Mesenchymal stem cell (in vitro differentiated cells and primary cell): ENCODE measurements at regions not wholly inside any gene's neighbourhood (a gene's known extent, or its start where the extent isn't known, plus 50 kb on each side); places are given as distances from the start of the nearest gene placed in this dataset.
"Not testable (repeated sequence)": the region's sequence is repeated elsewhere in the genome, so short reads cannot be mapped to it uniquely, and the experiment has no call there.

Experiments used
- DNase-seq: peaks from one replicate; pipeline ENCODE4 v3.0.0-alpha.2; 2013
- H2AFZ ChIP-seq: one replicate; pipeline ENCODE4 v1.6.1; 2013; ENCODE audit warnings: low read depth, mild to moderate bottlenecking, control low read depth, inconsistent platforms, low read length, moderate library complexity
- H2AK5ac ChIP-seq: 2 replicates; pipeline ENCODE4 v1.6.1; 2013; ENCODE audit warnings: low read length, moderate library complexity, mild to moderate bottlenecking, inconsistent platforms; ENCODE audit not compliant: severe bottlenecking
- H2BK120ac ChIP-seq: one replicate; pipeline ENCODE4 v1.6.1; 2013; ENCODE audit warnings: low read depth, mild to moderate bottlenecking, inconsistent platforms, low read length, moderate library complexity
- H2BK12ac ChIP-seq, 2 experiments: one replicate each; pipeline ENCODE4 v1.6.1; 2013; ENCODE audit warnings: inconsistent platforms in 2 of 2, low read length in 2 of 2, mild to moderate bottlenecking in 2 of 2, moderate library complexity in 2 of 2, control low read depth in 1 of 2
- H2BK15ac ChIP-seq: one replicate; pipeline ENCODE4 v1.6.1; 2013; ENCODE audit warnings: mild to moderate bottlenecking, low read depth, inconsistent platforms; ENCODE audit not compliant: poor library complexity, severe bottlenecking
- H2BK5ac ChIP-seq: 2 replicates; pipeline ENCODE4 v1.6.1; 2013; ENCODE audit warnings: low read depth, mild to moderate bottlenecking, low read length, control low read depth, inconsistent platforms; ENCODE audit not compliant: poor library complexity, severe bottlenecking
- H3K14ac ChIP-seq, 2 experiments: one replicate each; pipeline ENCODE4 v1.6.1; 2013; ENCODE audit warnings: inconsistent platforms in 2 of 2, low read length in 2 of 2, control low read depth in 1 of 2, mild to moderate bottlenecking in 1 of 2, moderate library complexity in 1 of 2
- H3K18ac ChIP-seq, 2 experiments: one replicate each; pipeline ENCODE4 v1.6.1; 2013; ENCODE audit warnings: inconsistent platforms in 2 of 2, low read length in 2 of 2, control low read depth in 1 of 2, low read depth in 1 of 2, mild to moderate bottlenecking in 1 of 2
- H3K23ac ChIP-seq, 2 experiments: one replicate each; pipeline ENCODE4 v1.6.1; 2013; ENCODE audit warnings: inconsistent platforms in 2 of 2, low read length in 2 of 2, mild to moderate bottlenecking in 2 of 2, moderate library complexity in 2 of 2, control low read depth in 1 of 2
- H3K27ac ChIP-seq: 2 replicates; pipeline ENCODE4 v1.5.1; 2013; ENCODE audit warnings: mild to moderate bottlenecking, moderate library complexity, low read length, control low read depth, inconsistent platforms; ENCODE audit not compliant: poor library complexity, severe bottlenecking
- H3K27me3 ChIP-seq, 2 experiments: 2 replicates each; pipeline versions ENCODE4 v1.6.1 to v1.7.0; 2013; ENCODE audit warnings: low read length in 2 of 2, mild to moderate bottlenecking in 2 of 2, moderate library complexity in 2 of 2, control low read depth in 1 of 2, inconsistent platforms in 1 of 2; ENCODE audit not compliant: control insufficient read depth in 1 of 2, insufficient read depth in 1 of 2
- H3K36me3 ChIP-seq, 2 experiments: 2 replicates each; pipeline versions ENCODE4 v1.6.1 to v1.7.0; 2013; ENCODE audit warnings: low read length in 2 of 2, control low read depth in 1 of 2, inconsistent platforms in 1 of 2, low read depth in 1 of 2, mild to moderate bottlenecking in 1 of 2; ENCODE audit not compliant: insufficient read depth in 2 of 2, control insufficient read depth in 1 of 2
- H3K4ac ChIP-seq, 2 experiments: one replicate each; pipeline ENCODE4 v1.6.1; 2013; ENCODE audit warnings: inconsistent platforms in 2 of 2, low read length in 2 of 2, mild to moderate bottlenecking in 2 of 2, moderate library complexity in 2 of 2, control low read depth in 1 of 2, low read depth in 1 of 2
- H3K4me1 ChIP-seq: 2 replicates; pipeline ENCODE4 v1.6.1; 2013; ENCODE audit warnings: low read depth, low read length, control low read depth; ENCODE audit not compliant: control insufficient read depth, insufficient read depth
- H3K4me2 ChIP-seq: 2 replicates; pipeline ENCODE4 v1.6.1; 2013; ENCODE audit warnings: low read length, mild to moderate bottlenecking, inconsistent platforms; ENCODE audit not compliant: poor library complexity, severe bottlenecking
- H3K4me3 ChIP-seq, 2 experiments: 2 replicates each; pipeline versions ENCODE4 v1.5.1 to v1.7.0; 2013; ENCODE audit warnings: low read length in 2 of 2, mild to moderate bottlenecking in 2 of 2, control low read depth in 1 of 2, low read depth in 1 of 2; ENCODE audit not compliant: insufficient read depth in 1 of 2
- H3K79me1 ChIP-seq: replicated peaks from 2 replicates; pipeline ENCODE4 v1.6.1; 2013; ENCODE audit warnings: mild to moderate bottlenecking, control low read depth, low read length, inconsistent platforms; ENCODE audit not compliant: poor library complexity, severe bottlenecking
- H3K9ac ChIP-seq: 2 replicates; pipeline ENCODE4 v1.7.0; 2013; ENCODE audit warnings: mild to moderate bottlenecking, low read length, moderate library complexity
- H3K9me3 ChIP-seq: 2 replicates; pipeline ENCODE4 v1.7.0; 2013; ENCODE audit warnings: mild to moderate bottlenecking, low read length; ENCODE audit not compliant: control insufficient read depth
- H4K8ac ChIP-seq: one replicate; pipeline ENCODE4 v1.6.1; 2013; ENCODE audit warnings: inconsistent platforms, mild to moderate bottlenecking, low read length, moderate library complexity
- H4K91ac ChIP-seq: one replicate; pipeline ENCODE4 v1.6.1; 2013; ENCODE audit warnings: mild to moderate bottlenecking, low read length, inconsistent platforms
- WGBS: methylation state at CpG from one replicate; pipeline ENCODE4 v1.1.7; 2013; ENCODE audit warnings: mixed read lengths; 5-methylcytosine and 5-hydroxymethylcytosine counted together

- H2BK15ac ChIP-seq, H3K9ac ChIP-seq, H3K27ac ChIP-seq, H2BK5ac ChIP-seq, H3K23ac ChIP-seq, H3K36me3 ChIP-seq, H4K8ac ChIP-seq, H3K18ac ChIP-seq, H4K91ac ChIP-seq, H2BK12ac ChIP-seq, H2AK5ac ChIP-seq, H3K4ac ChIP-seq, H3K79me1 ChIP-seq, H2BK120ac ChIP-seq, H3K27me3 ChIP-seq, H3K4me1 ChIP-seq, H3K4me2 ChIP-seq, H3K14ac ChIP-seq, H3K9me3 ChIP-seq, H3K4me3 ChIP-seq, H2AFZ ChIP-seq, DNase-seq: not testable (repeated sequence)
These were observed 478.6 kb upstream of the ARHGEF26 start for GRCh38 chr3:153642576-153642975.

- H4K91ac ChIP-seq, H3K36me3 ChIP-seq, H4K8ac ChIP-seq, DNase-seq, H2AK5ac ChIP-seq, H3K4me2 ChIP-seq, H3K9me3 ChIP-seq, H3K4me1 ChIP-seq, H3K79me1 ChIP-seq, H3K18ac ChIP-seq, H3K27ac ChIP-seq, H3K9ac ChIP-seq, H3K4ac ChIP-seq, H3K14ac ChIP-seq, H3K23ac ChIP-seq, H3K27me3 ChIP-seq, H3K4me3 ChIP-seq, H2BK15ac ChIP-seq, H2BK120ac ChIP-seq, H2AFZ ChIP-seq, H2BK5ac ChIP-seq, H2BK12ac ChIP-seq: not testable (repeated sequence)
- WGBS = 90% methylated on average over 2 of the region's 2 CpGs
These were observed 477.7 kb upstream of the ARHGEF26 start for GRCh38 chr3:153643471-153643870.

GRCh38 chr3:153649286-153649839 is 471.8 kb upstream of the ARHGEF26 start:
- no CpG with 5 or more reads among the region's 2 CpGs for WGBS
- no peak for DNase-seq

GRCh38 chr3:153652076-153652475 is 469.1 kb upstream of the ARHGEF26 start:
- H3K9me3 ChIP-seq = peaks cover 5% of the 10 kb centered on the region
- H4K8ac ChIP-seq = no peak overlapping the region
- no peak overlapping the region for H2AK5ac ChIP-seq
- no peak overlapping the region for H3K23ac ChIP-seq
- H3K14ac ChIP-seq = no peak overlapping the region
- H2BK15ac ChIP-seq = no peak overlapping the region
- H3K4me3 ChIP-seq = no peak overlapping the region
- no peak overlapping the region for H2AFZ ChIP-seq
- H3K4ac ChIP-seq = no peak overlapping the region
- no peak overlapping the region for H2BK12ac ChIP-seq
- no peaks in the 10 kb centered on the region for H3K4me1 ChIP-seq
- H3K36me3 ChIP-seq = no peaks in the 10 kb centered on the region
- no peak for DNase-seq
- H3K4me2 ChIP-seq = no peak overlapping the region
- no peak overlapping the region for H3K9ac ChIP-seq
- H3K79me1 ChIP-seq = no peaks in the 10 kb centered on the region
- H2BK120ac ChIP-seq = no peak overlapping the region
- no peak overlapping the region for H3K27ac ChIP-seq
- H2BK5ac ChIP-seq = no peak overlapping the region
- no peak overlapping the region for H4K91ac ChIP-seq
- H3K18ac ChIP-seq = no peak overlapping the region
- H3K27me3 ChIP-seq = no peaks in the 10 kb centered on the region

More at GRCh38 chr3:153649286-153649839, 471.8 kb upstream of the ARHGEF26 start:
- H3K27ac ChIP-seq = no peak overlapping the region
- no peak overlapping the region for H4K91ac ChIP-seq
- no peak overlapping the region for H2AFZ ChIP-seq
- no peaks in the 10 kb centered on the region for H3K79me1 ChIP-seq
- H3K4me2 ChIP-seq = no peak overlapping the region
- no peaks in the 10 kb centered on the region for H3K36me3 ChIP-seq
- peaks cover 9% of the 10 kb centered on the region for H3K9me3 ChIP-seq
- no peak overlapping the region for H2BK15ac ChIP-seq
- no peak overlapping the region for H3K9ac ChIP-seq
- no peak overlapping the region for H2BK12ac ChIP-seq
- H3K18ac ChIP-seq = no peak overlapping the region
- H2BK5ac ChIP-seq = no peak overlapping the region
- H3K4ac ChIP-seq = no peak overlapping the region
- H2AK5ac ChIP-seq = no peak overlapping the region
- H2BK120ac ChIP-seq = no peak overlapping the region
- no peak overlapping the region for H4K8ac ChIP-seq
- no peak overlapping the region for H3K14ac ChIP-seq
- no peak overlapping the region for H3K4me3 ChIP-seq
- no peak overlapping the region for H3K23ac ChIP-seq
- H3K27me3 ChIP-seq = no peaks in the 10 kb centered on the region
- H3K4me1 ChIP-seq = no peaks in the 10 kb centered on the region
